IPS-20b (cell line): ENCODE measurements at regions not wholly inside any gene's neighbourhood (a gene's known extent, or its start where the extent isn't known, plus 50 kb on each side); places are given as distances from the start of the nearest gene placed in this dataset.

Source experiments
- H3K27ac ChIP-seq: one replicate; pipeline ENCODE4 v1.5.1; 2013; ENCODE audit warnings: low read length
- H3K27me3 ChIP-seq: 2 replicates; pipeline ENCODE4 v1.6.1; 2013; ENCODE audit warnings: mild to moderate bottlenecking, low read length, inconsistent platforms; ENCODE audit not compliant: insufficient read depth
- H3K36me3 ChIP-seq: 2 replicates; pipeline ENCODE4 v1.6.1; 2013; ENCODE audit warnings: low read depth, mild to moderate bottlenecking, inconsistent platforms, low read length, moderate library complexity; ENCODE audit not compliant: insufficient read depth
- H3K4me1 ChIP-seq: 2 replicates; pipeline ENCODE4 v1.6.1; 2013; ENCODE audit warnings: mild to moderate bottlenecking, control low read depth, inconsistent platforms, low read length, moderate library complexity; ENCODE audit not compliant: insufficient read depth
- H3K4me3 ChIP-seq: 2 replicates; pipeline ENCODE4 v1.5.1; 2013; ENCODE audit warnings: mild to moderate bottlenecking, low read length, inconsistent platforms
- H3K9ac ChIP-seq: 2 replicates; pipeline ENCODE4 v1.6.1; 2013; ENCODE audit warnings: low read depth, mild to moderate bottlenecking, inconsistent platforms, low read length, moderate library complexity
- H3K9me3 ChIP-seq: 2 replicates; pipeline ENCODE4 v1.6.1; 2013; ENCODE audit warnings: mild to moderate bottlenecking, low read depth, low read length, inconsistent platforms; ENCODE audit not compliant: insufficient read depth

DNA sequence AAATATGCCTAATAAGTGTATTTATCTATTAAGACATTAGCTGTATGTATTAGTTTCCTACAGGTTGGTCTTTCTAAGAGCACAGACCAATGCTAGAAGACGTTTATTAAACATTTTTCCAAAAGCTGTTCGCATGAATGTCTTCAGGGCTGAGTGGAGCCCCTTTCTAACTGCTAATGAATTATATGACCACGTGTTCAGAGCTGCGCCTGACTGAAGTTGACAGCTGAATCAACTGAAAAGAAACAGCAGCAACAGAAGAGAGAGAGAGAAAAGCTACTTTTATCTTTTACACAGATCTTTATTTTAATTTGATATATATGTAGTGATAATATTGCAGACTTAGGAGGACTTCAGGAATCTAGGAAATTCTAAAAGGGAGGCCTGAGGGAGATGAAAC lies 75.2 kb upstream of the ARID1B start:
- no peaks in the 10 kb centered on the region for H3K9me3 ChIP-seq
- H3K4me3 ChIP-seq: no peak overlapping the region
- no peak overlapping the region for H3K9ac ChIP-seq
- no peaks in the 10 kb centered on the region for H3K4me1 ChIP-seq
- no peak overlapping the region for H3K27ac ChIP-seq
- H3K27me3 ChIP-seq: no peaks in the 10 kb centered on the region
- no peaks in the 10 kb centered on the region for H3K36me3 ChIP-seq

DNA sequence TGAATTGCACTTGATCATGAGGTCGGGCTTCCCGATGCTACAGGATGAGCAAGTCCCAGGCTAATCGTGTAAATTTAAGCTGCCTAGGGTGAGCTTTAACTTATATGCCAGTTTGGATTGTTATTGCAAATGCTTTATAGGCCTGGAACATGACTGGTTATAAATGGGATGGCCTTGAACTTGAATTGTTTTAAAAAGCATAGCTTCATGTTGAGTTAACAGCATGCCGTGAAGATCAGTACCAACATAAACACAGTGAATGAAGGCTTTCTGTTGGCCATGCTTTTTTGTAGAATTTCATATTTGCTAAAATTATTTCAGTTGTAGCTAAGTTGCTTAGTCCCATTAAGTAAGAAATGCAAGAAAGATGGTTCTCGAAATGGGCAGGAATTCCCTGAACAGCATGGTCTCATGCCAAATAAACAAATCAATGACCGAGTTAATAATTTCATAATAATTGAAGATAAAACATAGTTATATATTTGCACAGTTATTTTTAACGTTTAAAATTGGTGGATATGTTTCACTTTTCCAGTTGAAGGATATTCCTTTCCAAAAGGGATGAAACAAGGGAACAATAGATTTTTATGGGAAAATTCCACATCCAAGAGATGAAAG lies 76.6 kb upstream of the ARID1B start:
- H3K9me3 ChIP-seq: no peaks in the 10 kb centered on the region
- H3K27ac ChIP-seq: no peak overlapping the region
- H3K9ac ChIP-seq: no peak overlapping the region
- H3K4me1 ChIP-seq: no peaks in the 10 kb centered on the region
- H3K36me3 ChIP-seq: no peaks in the 10 kb centered on the region
- no peak overlapping the region for H3K4me3 ChIP-seq
- H3K27me3 ChIP-seq: no peaks in the 10 kb centered on the region

DNA sequence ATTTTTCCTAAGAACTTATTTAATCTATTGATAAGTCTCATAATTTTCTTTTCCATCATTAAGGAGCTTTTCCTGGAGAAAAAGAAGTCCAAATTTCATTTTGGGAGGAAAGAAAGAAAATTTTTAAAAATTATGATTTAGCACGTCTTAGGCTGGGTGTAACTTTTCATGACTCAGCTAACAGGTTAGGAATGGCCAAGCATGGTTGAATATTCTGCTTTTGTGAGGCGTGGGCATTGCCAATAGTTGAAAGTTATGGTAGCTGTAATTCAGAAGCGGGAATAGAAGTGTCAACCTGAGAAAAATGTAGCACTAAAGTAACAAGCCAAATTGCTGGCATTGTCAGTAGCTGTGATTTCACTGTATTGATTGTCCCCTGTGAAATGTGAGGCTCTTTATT lies 77.2 kb upstream of the ARID1B start:
- Histone ChIP-seq H3K4me1 (no peaks in the 10 kb centered on the region), H3K4me3 (no peak overlapping the region), H3K9ac (no peak overlapping the region), H3K27ac (no peak overlapping the region), H3K9me3 (no peaks in the 10 kb centered on the region), H3K27me3 (no peaks in the 10 kb centered on the region), H3K36me3 (no peaks in the 10 kb centered on the region)

DNA sequence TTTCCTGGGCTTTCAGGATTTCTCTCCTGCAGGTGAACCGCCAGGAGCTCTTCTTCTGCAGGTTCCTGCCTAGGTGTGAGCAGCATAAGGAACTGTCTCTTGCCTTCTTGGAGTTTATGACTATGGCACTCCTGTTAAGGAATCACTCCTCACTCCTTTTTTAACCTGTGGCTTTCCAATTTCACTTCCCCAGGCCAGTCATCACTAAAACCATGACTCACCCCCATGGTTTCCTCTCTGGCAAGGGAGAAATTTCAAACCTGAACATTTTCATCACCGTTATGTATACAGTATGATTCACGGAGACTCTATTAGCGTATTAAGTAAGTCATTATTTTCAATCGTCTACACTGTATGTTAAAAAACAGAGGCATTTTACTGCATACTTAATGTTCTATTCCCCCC lies 78.2 kb upstream of the ARID1B start:
- H3K27me3 ChIP-seq: no peaks in the 10 kb centered on the region
- H3K27ac ChIP-seq: no peak overlapping the region
- H3K9me3 ChIP-seq: no peaks in the 10 kb centered on the region
- no peak overlapping the region for H3K9ac ChIP-seq
- H3K4me3 ChIP-seq: no peak overlapping the region
- no peaks in the 10 kb centered on the region for H3K36me3 ChIP-seq
- H3K4me1 ChIP-seq: no peaks in the 10 kb centered on the region

DNA sequence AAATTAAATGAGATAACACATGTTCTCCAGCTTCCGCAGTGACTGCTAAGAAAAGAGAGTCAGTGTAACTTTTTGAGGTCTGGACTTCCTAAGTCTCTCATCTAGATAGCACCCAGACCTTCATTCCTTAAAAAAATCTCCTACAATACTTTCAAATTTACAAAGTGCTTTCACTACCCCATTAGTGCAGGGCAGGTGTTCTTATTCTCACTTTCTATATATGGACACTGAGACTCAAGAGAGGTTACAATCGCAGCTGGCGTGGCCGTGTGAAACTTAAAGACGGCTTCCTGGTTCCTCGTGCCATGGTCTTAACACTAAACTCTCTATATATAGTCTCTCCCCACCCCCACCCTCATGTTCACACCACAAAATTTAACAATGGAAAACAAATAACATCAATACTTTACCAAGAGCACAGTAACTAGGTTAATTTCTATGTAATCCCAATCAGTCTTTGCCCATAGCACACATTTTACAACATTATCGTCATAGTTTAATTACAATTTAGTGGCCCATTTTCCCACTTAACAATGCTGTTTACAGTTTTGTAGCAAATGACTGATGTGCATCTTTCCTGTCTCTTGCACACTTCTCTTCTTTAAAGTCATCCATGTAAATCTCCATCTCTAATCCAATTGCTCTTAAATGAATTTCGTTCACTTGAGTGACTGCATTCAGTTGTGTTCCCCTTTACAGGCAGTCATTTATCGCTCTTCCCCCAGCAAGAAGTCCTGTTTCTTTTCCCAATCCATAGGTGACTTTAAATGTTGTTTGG lies 78.8 kb upstream of the ARID1B start:
- Histone ChIP-seq H3K9me3 (no peaks in the 10 kb centered on the region), H3K9ac (no peak overlapping the region), H3K4me3 (no peak overlapping the region), H3K4me1 (no peaks in the 10 kb centered on the region), H3K36me3 (no peaks in the 10 kb centered on the region), H3K27me3 (no peaks in the 10 kb centered on the region), H3K27ac (no peak overlapping the region)

DNA sequence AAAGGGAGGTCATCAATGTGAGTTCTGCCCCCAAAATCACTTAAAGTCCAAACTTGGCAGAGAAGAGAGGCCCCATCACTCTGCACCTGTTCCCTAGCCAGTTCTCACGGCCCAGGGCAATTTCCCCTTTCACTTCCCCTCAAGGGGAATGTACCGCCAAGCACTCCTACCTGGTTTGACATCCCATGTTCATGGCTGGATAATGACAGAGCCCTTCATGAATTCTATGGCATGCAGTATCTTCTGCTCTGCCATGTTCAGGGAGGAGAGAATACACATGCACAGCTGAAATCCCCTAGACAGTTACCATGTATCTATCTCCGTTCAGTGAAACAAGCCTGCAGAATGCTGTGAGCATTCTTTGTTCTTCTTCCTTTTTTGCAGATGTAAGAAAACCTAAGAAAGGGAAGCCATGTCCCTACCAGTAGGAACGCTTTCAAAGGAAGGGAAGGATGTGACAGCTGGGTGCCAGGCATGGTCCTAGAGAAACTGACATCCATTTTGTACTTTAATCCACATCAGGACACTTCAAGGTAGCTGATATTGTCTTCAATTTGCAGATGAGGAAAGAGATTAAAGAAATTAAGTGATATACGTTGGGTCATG lies 79.8 kb upstream of the ARID1B start:
- no peak overlapping the region for H3K4me3 ChIP-seq
- H3K9me3 ChIP-seq: no peaks in the 10 kb centered on the region
- H3K27ac ChIP-seq: no peak overlapping the region
- H3K36me3 ChIP-seq: no peaks in the 10 kb centered on the region
- no peaks in the 10 kb centered on the region for H3K27me3 ChIP-seq
- H3K4me1 ChIP-seq: no peaks in the 10 kb centered on the region
- no peak overlapping the region for H3K9ac ChIP-seq

DNA sequence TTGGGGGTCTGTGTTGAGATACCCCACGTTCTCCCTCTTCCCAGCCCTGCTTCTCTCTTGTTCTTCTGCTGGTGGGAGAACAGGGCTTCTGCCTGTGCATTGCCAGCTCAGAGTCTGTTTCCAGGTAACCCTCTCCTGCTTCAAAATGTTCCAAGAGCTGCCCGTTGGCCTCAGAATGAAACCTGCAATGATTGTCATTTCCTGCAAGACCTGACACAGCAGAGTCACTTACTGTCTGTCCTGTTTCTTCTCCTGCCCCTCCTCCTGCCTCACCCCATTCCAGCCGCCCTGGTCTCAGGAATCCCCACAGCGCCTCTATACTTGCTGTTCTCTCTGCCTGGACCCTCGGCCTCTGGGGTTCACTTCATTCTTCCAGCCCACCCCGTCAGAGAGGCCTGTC lies 81.4 kb upstream of the ARID1B start:
- no peaks in the 10 kb centered on the region for H3K27me3 ChIP-seq
- no peaks in the 10 kb centered on the region for H3K9me3 ChIP-seq
- no peak overlapping the region for H3K27ac ChIP-seq
- no peak overlapping the region for H3K4me3 ChIP-seq
- H3K36me3 ChIP-seq: no peaks in the 10 kb centered on the region
- H3K9ac ChIP-seq: no peak overlapping the region
- no peaks in the 10 kb centered on the region for H3K4me1 ChIP-seq

DNA sequence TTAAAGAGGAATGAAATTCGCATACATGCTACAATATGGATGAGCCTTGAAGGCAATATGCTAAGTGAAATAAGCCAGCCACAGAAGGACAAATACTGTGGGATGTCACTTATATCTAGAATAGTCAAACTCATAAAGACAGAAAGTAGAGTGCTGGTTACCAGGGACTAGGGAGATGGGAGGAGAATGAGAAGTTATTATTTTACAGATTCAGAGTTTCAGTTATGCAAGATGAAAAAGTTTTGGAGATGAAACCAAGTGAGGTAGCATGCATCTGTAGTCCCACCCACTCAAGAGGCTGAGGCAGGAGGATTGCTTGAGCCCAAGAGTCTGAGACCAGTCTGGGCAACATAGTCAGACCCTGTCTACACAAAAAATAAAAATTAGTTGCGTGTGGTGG lies 82.5 kb upstream of the ARID1B start:
- H3K27me3 ChIP-seq: no peaks in the 10 kb centered on the region
- H3K4me3 ChIP-seq: no peak overlapping the region
- no peaks in the 10 kb centered on the region for H3K4me1 ChIP-seq
- no peak overlapping the region for H3K9ac ChIP-seq
- H3K36me3 ChIP-seq: no peaks in the 10 kb centered on the region
- no peak overlapping the region for H3K27ac ChIP-seq
- no peaks in the 10 kb centered on the region for H3K9me3 ChIP-seq

DNA sequence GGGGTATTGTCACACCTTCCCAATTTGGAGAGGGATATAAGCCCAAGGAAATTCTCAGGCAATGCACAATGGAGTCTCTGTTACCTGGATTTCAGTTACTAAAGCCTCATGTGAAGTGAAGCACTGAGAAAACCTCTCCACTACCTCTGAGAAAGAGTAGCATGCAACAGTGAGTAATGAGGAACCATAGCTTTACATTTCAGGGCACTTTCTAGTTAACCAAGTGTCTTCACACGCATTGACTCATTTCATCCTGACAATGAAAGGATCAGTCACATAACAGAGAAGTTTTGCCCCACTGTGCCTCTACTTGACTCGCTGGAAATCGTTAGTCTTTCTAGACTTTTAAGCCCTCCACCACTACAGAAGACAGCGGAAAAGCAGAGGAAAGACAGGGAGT lies 86.2 kb upstream of the ARID1B start:
- no peaks in the 10 kb centered on the region for H3K9me3 ChIP-seq
- no peak overlapping the region for H3K27ac ChIP-seq
- H3K36me3 ChIP-seq: no peaks in the 10 kb centered on the region
- peaks cover 3% of the 10 kb centered on the region; the same call in 1 of the 2 replicates for H3K4me1 ChIP-seq
- H3K9ac ChIP-seq: no peak overlapping the region
- no peak overlapping the region for H3K4me3 ChIP-seq
- H3K27me3 ChIP-seq: peaks cover 7% of the 10 kb centered on the region; the same call in 1 of the 2 replicates

DNA sequence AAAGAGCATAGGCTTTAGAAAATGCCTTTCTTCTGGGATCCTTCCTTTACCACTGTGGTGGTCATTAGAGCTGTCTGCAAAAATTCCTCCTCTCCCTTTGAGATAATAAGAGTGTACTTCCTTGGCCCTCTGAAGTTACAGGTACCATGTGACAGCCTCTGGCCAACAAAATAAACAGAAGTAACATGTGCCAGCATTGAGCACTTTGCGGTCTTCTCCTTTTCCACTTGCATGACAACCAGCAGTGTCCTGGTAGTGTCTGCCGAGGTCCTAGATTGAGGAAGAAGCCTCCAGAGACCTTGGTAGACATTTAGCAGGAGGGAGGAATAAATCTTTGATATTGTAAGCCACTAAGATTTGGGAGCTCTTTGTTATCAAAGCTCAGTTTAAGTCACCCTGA lies 87.5 kb upstream of the ARID1B start:
- Histone ChIP-seq H3K27me3 (peaks cover 7% of the 10 kb centered on the region; the same call in 1 of the 2 replicates), H3K9me3 (no peaks in the 10 kb centered on the region), H3K36me3 (no peaks in the 10 kb centered on the region), H3K4me3 (no peak overlapping the region), H3K4me1 (peaks cover 10% of the 10 kb centered on the region; the same call in 1 of the 2 replicates), H3K27ac (no peak overlapping the region), H3K9ac (no peak overlapping the region)

DNA sequence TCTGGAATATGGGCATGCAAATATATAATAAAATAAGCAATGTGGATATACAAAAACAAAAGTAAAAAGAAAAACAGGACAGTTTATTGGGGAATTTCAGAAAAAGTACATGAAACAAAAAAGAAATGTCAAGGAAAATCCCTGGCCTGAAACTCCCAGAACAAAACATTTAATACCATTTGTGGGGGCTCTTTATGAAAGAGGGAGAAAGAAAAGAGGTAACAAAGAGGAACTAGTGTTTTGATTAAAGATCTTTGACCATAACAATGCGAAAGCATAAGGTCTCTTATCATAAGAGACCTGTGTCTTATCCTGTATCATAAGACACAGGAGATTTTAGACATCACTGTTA lies 88.6 kb upstream of the ARID1B start:
- no peaks in the 10 kb centered on the region for H3K36me3 ChIP-seq
- no peaks in the 10 kb centered on the region for H3K9me3 ChIP-seq
- no peak overlapping the region for H3K27ac ChIP-seq
- peaks cover 10% of the 10 kb centered on the region; the same call in 1 of the 2 replicates for H3K4me1 ChIP-seq
- H3K9ac ChIP-seq: no peak overlapping the region
- no peak overlapping the region for H3K4me3 ChIP-seq
- peaks cover 7% of the 10 kb centered on the region; the same call in 1 of the 2 replicates for H3K27me3 ChIP-seq
